HG03571 (cell line): ENCODE measurements at regions not wholly inside any gene's neighbourhood (a gene's known extent, or its start where the extent isn't known, plus 50 kb on each side); places are given as distances from the start of the nearest gene placed in this dataset.

Experiments used
- ATAC-seq: cut with Tn5 transposase; IDR thresholded peaks from one replicate; pipeline ENCODE4 v1.9.1; 2021; ENCODE audit not compliant: unreplicated experiment

DNA sequence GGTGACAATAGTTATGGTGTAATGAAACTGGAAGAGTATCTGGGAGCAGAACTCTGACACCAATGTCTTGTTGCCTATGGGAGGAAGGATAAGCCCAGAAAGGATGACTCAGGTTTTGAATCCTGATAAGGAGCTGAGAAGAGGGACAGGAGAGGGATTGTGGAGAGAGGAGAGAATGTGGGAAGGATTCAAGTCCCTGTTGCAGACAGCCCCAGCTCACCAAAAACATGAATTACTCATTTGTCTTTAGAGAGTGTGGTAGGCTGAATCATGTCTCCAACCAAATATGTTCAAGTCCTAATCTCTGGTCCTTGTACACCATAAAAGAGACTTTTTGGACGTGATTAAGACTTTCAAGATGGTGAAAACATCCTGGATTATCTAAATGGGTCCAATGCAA lies 206.9 kb upstream of the PHYHIPL start:
- ATAC-seq, result no peak

DNA sequence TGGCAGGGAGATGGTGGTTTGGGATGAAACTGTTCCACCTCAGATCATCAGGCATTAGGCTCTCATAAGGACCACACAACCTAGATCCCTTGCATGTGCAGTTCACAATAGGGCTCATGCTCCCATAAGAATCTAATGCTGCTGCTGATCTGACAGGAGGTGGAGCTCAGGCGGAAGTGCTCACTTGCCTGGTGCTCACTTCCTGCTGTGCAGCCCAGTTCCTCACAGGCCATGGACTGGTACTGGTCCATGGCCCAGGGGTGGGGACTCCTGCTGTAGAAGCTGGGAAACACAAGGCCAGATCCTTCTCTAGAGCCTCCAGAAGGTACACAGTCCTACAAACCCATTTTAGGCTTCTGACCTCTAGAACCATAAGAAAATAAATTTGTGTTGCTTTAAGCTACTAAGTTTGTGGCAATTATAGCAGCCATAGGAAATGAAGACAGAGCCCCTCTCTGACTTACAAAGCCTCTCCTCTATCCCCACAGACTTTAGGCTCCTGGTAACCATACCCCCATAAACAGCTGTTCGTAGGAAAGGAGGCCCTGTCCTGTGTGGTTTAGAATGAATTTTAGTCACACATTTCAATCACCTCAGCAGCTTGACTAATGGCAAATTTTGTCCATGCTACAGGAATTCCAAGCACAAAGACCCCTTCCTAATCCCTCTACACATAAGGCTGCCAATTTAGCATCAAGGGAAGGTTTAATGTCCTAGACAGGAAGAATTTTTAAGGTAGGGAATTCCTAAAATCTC lies 206.1 kb upstream of the PHYHIPL start:
- no peak for ATAC-seq

DNA sequence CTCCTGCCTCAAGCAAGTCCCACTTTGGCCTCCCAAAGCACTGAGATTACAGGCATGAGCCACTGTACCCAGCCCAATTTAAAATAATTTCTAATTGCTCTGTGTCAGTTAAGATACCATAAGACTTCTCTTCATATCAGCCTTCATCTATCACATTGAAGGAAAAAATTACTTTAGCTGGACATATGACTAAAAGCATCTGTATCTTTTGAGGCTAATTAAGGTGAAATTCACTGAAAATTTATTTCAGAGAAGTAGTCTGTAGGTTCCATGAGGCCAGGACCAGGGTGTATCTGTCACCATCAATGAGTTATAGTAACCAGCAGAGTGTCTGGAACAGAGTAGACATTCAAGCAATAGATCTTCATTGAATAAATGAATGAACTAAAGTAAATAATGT lies 205.2 kb upstream of the PHYHIPL start:
- no peak for ATAC-seq

DNA sequence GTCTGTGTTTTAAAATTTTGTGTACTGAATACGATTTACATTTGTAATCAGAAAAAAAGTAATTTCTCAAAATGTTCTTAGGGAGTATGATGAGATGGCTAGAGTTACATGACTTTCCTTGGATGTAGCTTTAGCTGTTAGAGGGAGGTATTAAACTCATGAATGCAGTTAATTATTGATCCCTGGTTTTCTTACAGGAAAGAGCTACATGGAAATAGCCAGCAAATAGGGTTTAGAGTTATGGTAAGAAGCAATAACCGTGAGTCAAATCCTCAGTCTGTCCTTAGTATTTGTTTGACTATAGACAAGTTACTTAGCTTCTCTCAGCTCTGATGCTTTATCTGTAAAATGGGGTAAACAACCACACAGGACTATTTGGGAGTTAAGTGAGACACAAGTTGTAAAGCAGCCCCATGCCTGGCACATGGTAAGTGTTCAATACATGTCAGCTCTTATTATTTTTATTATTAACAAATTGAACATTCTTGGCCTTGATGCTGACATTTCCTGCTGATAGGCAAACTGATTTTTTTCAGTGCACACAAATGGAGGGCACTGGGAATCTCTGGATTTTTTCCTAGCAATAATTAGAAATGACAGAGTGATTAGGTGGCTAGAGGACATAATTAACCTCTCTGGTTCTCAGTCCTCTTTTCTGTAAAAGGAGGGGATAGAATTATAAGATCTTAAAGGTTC lies 204.5 kb upstream of the PHYHIPL start:
- ATAC-seq, result no peak

DNA sequence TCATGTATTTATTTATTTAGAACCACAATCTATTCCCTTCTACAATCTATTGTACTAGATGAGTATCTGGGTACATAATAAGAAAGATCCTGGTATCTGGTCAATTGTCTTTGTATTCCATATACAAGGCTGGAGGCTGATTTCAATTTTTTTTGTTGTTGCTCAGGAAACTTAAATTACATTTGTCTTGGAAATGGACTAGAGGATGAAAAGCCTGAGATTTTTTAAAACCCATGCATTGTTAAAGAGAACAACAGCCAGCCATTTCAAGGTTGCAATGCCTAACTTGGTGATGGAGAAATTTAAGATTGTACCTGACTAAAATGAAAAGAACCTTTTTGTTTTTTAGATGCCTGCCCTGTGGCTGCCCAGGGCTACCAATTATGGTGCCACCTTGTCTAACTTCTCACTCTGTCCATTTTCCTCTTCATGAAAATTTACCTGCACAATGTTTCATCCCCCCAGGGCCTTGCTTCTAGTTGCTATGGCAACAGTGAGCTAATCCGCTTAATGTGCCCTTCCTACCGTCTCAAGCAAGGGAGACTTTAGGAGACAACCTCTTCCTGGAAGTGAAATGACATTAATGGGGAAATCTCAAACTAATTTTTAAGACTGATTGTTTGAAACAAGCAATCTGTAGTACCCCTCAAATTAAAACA lies 203.7 kb upstream of the PHYHIPL start:
- no peak for ATAC-seq

DNA sequence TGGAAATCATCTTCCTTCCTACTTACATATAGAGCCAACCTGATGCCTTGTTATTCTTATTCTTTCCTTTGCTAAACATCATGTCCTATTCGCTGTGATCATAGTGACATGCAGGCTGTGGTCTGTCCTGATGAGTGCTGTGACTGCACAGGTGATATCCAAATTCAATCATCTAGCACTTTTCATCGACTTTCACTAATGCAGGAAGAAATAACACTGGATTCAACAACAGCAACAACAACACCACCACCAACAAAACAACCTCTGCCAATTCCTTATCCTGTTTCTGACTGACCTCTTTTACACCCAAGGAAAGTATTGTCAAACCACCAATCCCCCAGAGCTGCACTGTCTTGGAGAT lies 203.2 kb upstream of the PHYHIPL start:
- no peak for ATAC-seq

DNA sequence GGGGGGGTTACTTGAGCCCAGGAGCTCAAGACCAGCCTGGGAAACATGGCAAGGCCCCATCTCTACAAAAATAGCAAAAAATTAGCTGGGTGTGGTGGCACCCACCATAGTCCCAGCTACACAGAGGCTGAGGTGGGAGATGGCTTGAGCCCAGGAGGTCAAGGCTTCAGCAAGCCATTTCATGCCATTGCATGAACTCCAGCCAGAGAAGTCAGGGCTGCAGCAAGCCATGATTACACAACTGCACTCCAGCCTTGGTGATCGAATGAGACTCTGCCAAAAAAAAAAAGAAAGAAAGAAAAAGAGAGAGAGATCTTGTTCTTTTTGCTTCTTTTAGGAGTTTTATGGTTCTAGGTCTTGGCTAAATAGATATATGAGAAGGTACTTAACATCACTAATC lies 200.2 kb upstream of the PHYHIPL start:
- no peak for ATAC-seq

DNA sequence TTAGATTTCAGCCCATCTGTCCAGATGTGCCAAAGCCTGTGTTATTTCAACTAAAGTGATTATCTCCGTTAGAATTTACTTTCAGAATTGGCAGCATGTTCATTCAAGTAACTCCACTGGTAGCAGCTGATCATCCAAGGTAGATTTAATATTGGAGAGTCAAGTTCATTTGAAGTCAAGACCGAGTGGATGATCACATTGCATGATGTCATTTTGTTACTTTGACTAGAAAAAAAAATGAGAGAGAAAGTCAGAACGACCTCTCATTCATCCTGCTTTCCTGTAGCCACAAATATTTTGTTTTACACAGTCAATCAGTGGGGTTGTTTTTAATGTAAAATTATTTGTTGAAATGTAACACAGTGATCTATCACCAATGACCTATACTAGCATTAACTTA lies 196.7 kb upstream of the PHYHIPL start:
- no peak for ATAC-seq

DNA sequence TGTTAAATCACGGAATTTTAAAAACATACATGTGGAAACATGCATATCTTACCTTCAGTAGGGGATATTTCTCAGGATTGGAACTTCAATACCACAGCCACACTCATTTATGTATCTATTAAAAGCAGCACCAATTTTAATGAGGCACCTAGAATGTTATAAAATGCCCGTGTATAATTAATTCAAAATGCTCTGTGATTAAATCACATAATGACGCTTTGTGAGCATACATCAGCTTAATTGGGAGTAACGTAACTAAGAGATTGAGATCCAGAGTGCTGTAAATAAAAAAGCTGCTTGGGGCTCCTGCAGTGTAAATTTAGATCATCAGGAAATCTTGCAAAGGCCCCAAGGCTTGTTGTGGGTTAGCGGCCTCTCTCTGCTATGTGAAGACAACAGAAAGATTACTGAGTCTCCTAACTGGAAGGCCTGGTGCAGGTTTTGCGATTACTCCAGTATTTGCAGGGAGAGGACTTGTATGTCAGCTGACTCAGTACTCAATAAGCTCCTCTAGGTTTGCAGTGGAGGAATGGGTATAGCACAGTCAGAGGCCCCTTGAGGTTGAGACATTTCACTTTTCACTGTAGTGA lies 195.5 kb upstream of the PHYHIPL start:
- ATAC-seq, result no peak

DNA sequence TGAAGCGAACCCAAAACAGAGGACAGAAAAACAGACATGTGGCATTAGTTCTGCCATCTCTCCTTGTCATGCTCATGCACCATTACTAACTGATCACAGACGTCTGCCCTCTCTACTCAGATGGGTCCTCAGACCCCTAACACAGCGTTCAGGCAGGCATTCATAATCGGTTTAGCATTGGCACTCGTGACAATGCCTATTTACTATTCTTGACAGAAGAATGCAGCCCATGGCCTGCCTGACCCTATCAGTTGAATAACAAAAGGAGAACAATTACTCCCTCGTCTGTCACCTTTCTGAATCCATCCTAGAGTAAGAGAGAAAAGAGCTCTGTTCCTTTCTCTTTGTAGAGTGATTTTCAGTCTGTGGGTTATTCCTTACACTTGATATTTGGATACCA lies 194.6 kb upstream of the PHYHIPL start:
- no peak for ATAC-seq

DNA sequence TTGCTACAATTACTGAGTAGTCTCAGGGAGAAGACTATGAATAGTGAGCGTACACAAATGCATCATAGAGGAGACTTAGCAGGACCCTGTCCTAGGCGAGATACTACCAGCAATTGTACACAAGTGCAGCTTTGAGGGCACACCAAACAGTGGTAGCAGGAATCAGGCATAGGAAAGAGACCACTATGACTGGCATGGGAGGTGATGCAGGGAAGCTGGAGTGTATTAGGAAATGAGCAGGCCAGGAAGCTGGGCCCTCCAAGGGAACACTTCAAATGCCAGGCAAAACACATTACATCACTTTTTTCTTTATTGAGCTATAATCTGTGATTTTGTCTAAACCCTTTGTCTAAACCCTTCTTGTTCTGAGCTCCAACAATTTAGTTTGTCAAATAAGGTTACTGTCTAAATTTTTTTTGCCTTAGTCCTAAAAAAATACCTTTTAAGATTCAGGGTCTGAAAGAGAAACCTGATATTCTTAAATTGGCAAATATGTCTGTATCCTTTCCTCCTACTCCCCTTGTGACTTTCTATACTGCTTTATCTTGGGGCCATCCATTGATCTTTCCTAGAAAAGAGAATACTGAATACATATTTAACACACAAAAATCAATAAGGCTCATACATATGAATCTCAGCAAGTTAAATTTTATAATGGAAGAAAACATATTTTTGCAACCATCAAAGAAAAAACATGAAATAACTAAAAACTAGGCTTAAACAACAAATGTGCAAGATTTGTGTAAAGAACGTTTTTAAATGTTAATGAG lies 193.8 kb upstream of the PHYHIPL start:
- ATAC-seq, result no peak

DNA sequence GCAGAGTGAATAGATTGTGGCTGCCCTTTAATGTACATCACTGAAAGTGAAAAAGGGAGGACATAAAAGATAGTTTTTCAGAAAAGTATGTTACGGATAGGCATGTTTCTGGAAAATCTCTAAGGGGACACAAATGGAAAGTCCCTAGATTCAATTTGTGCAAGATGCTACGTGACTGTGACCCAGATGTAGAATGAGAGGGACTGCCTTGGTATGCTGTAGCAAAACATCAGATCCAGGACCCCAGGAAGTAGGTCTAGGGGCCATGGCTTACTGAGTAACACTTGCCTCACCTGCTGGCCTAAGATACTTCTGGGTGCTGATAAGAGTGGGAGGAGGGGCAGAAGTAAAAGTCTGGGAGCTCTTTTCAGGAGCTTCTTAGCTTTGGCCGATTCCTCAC lies 191.2 kb upstream of the PHYHIPL start:
- no peak for ATAC-seq

DNA sequence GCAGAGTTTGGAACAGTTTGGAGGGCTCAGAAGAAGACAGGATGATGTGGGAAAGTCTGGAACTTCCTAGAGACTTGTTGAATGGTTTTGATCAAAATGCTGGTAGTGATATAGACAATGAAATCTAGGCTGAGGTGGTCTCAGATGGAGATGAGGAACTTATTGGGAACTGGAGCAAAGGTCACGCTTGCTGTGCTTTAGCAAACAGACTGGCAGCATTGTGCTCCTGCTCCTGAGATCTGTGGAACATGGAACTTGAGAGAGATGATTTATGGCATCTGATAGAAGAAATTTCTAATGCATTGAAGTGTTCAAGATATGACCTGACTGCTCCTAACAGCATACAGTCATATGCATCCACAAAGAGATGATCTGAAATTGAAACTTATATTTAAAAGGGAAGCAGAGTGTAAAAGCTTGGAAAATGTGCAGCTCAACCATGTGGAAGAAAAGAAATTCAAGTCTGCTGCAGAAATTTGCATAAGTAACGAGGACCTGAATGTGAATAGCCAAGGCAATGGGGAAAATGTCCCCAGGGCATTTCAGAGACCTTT lies 186.9 kb upstream of the PHYHIPL start:
- no peak for ATAC-seq

DNA sequence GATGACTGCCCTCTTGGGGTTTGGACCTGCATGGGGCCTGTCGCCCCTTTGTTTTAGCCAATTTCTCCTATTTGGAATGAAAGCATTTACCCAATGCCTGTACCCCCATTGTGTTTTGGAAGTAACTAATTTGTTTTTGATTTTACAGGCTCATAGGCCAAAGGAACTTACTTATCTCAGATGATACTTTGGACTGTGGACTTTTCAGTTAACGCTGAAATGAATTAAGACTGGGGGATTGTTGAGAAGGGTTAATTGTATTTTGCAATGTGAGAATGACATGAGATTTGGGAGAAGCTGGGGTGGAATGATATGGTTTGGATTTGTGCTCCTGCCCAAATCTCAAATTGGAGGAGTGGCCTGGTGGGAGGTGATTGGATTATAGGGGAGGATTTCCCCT lies 185.8 kb upstream of the PHYHIPL start:
- no peak for ATAC-seq

DNA sequence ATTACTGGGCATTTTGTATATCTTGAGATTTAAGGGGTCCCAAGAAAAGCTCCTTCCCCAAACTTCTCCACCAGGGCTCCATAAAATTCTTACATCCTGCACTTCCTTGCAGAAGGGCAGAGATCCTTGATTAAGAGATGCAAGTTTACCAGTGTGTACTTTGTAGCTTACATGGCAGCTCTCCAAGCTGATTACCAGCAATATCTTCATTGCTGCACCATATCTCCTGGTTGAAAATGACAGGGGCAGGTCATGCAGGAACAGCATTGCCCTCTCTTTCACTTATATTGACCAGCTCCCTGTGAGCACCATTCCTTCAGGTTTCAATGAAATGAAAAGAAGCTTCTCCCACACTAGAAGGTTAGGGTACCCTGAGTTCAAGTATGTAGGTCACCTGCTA lies 184.6 kb upstream of the PHYHIPL start:
- no peak for ATAC-seq

DNA sequence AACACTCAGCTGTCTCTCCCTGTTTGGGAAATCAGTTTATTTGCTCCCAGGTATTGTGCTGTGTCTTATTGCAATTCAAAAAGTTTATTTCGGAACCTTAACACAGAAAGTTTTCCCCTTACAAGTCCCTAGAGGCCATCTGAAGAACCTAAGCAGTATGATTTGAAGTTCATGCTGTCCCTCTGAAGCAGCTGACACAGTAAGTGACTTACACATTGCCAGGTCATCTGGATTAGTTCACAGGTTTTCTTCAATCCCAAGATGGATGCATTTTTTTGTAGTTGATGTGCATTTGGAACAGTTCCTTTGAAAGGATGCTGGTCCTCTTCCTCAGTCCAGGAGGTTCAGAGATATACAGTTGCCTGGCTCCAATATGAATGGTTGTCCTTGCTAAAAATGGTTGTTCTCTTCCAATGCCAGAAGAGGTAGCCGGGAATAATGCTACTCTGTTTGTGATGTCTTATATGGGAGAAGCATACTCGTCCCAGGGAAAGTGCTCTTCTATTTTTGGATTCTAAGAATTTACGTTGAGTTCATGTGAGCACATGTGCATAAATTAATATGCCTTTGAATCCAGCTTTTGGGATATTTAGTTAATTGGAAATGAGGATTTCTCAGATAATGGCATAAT lies 183.5 kb upstream of the PHYHIPL start:
- ATAC-seq, result no peak

DNA sequence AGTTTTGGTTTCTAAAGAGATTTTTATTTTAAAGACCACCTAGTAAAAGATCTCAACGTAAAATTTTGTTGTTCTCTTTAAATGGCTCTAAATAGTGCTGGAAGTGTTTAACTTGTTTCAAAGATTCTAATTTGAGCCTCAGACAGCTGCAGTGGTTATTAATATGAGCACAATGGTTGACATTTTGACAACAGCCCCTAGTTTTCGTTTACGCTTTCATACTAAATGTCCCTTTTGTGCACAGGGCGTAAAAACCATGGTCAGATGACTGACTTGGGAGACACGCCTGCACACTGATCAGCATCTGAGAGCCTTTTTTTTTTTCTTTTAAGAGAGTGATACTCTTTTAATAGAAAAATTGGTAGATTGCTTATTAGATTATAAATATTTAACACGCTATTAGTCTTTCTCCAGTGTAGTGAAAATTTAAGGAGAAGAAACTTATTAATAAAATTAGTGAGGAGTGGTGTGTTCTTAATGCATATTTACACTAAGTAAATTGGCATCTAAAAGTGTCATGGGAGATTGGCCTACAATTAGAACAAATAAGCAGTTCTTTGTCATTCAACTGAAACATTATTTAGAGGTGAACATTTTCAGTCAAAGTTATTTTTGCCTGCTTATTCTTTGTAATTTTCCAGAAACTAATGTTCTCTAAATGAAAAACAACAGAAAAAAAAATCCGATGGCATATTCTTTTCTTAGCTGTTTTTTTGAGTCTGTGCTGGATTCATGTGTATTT lies 182.8 kb upstream of the PHYHIPL start:
- ATAC-seq, result peak; percentile 66

DNA sequence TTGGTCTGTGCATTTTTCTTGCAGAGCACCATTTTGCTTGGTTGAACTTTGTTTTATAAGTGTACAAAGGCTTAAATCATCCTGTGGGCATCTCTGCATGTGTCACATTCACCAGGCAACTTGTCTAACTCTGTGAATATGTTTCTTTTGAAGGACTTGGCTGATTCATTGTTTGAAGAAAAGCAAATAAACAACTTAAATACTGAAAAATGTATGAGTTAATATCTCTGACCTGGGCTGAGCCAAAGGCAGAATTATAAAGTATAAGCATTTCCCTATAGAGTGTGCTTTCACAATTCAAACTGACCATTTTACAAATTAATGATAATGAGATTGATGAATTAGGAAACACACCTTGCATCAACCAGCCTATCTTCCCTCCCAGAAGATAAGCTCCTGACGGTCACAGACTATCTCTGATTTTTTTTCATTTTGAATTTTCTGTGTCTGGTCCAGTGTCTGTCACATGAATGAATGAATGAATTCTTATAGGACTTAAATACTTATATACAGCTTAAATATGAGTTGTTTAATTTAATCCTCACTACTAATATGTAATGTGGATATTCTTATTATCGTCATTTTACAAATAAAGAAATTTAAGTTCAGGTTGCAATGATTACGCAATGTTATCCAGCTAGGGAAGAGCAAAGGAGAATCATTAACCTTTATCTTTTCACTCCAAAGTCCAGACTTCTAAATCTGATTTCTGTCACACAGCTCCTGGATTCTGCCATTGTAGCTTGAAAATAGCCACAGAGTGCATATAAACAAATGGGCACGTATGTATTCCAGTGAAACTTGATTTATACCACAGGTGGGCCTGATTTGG lies 182.0 kb upstream of the PHYHIPL start:
- no peak for ATAC-seq

DNA sequence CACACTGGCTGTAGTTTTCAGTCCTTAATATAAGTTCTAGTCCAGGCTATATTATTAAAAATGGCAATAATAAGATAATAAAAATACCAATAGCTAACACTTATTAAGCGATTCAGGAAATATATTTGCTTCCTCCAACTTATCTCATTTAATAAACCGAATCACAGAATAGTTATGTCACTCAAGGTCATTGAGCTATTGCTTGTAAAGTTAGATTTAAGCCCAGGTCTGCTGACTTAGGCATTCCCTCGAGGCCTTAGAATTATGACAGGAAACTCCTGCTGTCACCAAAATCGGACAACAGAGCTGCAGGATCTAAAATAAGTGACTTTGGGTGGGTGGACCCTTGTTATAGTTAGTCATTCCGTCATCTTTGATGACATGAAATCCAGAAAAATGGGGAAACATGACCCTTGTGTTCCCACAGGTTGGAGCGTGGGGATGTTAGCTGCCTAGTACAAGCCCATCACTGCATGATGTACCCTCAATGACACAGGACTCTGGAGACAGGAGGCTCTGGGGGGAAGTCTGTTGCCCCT lies 181.3 kb upstream of the PHYHIPL start:
- ATAC-seq, result no peak
